Medulla oblongata (tissue), 1 donor: ENCODE measurements at regions not wholly inside any gene's neighbourhood (a gene's known extent, or its start where the extent isn't known, plus 50 kb on each side); places are given as distances from the start of the nearest gene placed in this dataset.
"Not testable (repeated sequence)": the region's sequence is repeated elsewhere in the genome, so short reads cannot be mapped to it uniquely, and the experiment has no call there.

Source experiments
- DNase-seq: peaks from one replicate; pipeline ENCODE4 v3.0.0-alpha.2; 2015; ENCODE audit errors: extremely low spot score

- DNase-seq, result no peak
These were observed 525.8 kb downstream of the NLGN4X start for GRCh38 chrX:5702890-5703289.

DNA sequence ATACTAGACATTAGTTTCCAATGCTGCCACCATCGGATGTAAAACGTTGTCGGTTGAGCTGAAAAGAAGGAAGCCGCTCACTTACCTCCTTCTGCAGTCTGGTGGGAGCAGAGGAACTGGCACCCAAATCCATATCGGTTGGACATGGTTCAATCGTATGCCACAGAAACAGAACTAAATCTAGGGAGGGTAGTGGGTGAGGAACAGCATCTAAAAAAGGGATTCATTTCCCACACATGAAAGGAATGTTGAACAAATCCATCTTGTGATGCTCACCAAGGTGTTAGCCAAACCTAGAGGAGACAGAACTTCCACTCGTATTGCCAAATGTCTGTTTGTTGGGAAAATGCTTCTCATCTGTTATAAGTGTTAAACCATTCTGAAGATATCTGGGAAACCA lies 532.7 kb downstream of the NLGN4X start:
- DNase-seq, result no peak

DNA sequence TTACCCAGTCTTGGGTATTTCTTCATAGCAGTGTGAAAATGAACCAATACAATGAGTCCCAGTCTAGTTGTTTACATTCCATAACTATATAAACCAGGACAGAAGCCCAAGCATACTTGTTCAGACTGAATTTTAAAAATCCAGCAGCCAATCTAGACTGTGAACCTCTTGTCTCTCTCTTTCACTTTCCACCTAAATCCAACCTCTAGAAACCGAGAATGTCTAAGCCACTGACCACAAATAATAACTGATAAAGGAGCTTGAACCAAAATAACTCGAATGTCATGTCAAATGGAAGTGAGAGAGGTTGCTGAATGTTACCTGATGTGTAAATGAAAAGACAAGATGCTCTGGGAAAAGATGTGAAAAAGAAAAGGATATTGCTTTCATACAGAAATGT lies 544.7 kb downstream of the NLGN4X start:
- DNase-seq, result no peak

GRCh38 chrX:5681159-5681558 lies 547.5 kb downstream of the NLGN4X start:
- peak; percentile 2 for DNase-seq

GRCh38 chrX:5674036-5674435 lies 554.6 kb downstream of the NLGN4X start:
- DNase-seq, result no peak

- no peak for DNase-seq
These were observed 556.6 kb downstream of the NLGN4X start for GRCh38 chrX:5672099-5672498.

GRCh38 chrX:5666689-5667088 lies 562.0 kb downstream of the NLGN4X start:
- DNase-seq, result not testable (repeated sequence)

- DNase-seq, result no peak
These were observed 572.1 kb downstream of the NLGN4X start for GRCh38 chrX:5656544-5656943.

DNA sequence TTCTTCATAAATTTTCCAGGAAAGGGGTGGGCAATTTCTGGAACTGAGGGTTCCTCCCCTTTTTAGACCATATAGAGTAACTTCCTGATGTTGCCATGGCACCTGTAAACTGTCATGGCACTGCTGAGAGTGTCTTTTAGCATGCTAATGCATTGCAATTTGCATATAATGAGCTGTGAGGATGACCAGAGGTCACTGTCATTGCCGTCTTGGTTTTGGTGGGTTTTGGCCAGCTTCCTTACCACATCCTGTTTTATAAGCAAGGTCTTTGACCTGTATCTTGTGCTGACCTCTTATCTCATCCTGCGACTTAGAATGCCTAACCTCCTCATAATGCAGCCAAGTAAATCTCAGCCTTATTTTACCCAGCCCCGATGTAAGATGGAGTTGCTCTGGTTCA lies 577.8 kb downstream of the NLGN4X start:
- DNase-seq, result no peak

DNA sequence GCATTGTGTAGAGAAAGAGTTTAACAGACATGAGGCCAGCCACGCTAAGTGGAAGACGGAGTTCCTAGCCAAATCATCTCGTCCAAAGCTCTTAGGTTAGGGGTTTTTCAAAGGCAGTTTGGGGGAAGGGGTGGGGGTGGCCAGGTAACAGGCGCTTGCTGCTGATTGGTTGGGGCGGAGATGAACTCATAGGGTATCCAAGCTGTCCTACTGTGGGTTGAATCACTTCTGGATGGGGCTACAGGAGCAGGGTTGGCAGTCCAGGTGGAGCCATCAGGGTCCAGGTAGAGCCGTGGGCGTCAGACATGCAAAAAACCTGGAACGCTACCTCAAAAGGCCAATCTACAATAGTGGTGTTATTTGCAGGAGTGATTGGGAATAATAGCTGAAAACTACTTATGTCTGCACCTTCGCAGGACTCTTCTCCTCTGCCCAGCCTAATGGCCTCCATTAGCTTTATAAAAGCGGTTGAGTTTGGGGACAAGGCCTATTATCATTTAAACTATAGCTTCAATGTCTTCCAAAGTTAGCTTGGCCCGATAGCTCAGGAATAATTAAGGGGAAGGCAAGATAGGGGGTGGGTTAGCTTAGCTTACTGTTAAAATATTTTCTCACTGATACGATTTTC lies 579.6 kb downstream of the NLGN4X start:
- no peak for DNase-seq

DNA sequence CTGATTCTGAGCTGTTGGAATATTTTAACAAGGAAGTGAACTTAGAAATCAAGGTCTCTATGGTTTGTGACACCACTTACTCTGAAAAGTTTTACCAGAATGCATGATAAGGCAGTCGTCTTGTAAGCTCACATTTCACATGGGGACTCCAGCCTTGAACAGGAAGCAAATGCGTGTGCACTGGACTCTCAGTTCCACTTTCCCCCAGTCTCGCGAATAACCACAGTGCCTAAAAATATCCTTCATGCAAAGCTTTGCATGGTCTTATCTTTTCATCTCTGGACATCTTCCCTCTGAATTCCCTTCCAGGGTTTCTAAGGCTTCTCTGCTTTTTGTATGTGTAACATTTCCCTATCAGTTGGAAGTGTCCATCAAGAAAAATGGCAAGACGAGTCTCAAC lies 581.8 kb downstream of the NLGN4X start:
- DNase-seq, result peak; percentile 54

GRCh38 chrX:5644776-5645175 lies 583.9 kb downstream of the NLGN4X start:
- DNase-seq, result no peak

DNA sequence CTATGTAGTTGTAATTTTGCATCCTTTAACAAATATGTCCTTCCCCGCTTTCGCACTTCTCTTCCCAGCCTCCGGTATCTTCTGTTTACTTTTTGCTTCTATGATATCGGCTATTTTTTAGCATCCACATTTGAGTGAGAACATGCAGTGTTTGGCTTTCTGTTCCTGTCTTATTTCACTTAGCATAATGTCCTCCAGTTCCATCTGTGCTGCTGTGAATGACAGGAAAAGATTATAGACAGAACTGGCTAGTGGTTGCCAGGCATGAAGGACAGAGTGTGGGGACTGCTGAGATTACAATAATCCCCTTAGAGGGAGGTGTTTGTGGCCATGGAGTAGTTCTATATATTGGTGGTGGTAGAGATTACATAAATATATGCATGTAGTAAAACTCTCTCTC lies 588.6 kb downstream of the NLGN4X start:
- no peak for DNase-seq

DNA sequence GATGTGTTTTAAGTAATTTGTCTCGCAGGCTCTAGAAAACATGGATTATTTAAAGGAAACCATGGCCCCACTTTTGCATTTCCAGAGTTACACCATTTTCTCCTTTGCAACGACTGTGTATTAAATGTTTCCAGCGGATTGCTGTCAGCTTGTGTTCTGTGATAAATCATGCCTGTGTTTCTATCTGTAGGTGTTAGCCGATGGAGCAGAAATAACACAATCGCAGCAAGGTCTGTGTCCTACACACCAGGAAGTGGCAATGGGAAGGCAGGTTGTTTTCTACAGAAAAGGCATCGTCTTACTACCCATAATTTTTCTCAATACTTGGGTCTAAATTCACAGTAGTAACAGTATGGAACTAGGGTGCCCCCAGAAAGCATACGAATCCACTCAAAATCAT lies 590.1 kb downstream of the NLGN4X start:
- no peak for DNase-seq

- DNase-seq, result peak; percentile 2
These were observed 595.8 kb downstream of the NLGN4X start for GRCh38 chrX:5632887-5633286.

DNA sequence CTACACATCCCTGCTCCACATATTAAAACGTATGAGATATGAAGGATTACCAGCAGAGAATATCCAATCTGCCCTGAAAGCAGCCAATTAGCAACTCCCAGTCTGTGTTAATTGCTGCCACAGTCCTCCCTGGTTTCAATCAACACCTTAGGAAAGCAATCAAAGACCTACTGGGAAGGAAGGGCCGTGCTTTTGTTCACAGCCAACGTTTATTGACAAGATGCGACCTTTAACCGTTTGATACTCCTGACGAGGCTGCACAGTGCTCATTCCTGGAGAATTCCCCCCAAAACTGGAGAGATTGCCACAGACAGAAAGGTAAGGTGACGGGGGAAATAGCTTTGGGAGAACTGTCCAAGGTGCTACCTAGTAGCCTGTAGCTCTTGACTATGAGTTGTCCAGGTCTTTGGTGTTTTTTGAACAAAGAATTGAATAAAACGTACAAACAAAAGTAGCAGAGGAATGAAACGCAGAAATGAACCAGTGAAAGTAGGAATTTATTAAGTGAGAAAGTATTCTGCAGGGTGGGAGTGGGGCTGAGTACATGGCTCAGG lies 596.5 kb downstream of the NLGN4X start:
- no peak for DNase-seq

DNA sequence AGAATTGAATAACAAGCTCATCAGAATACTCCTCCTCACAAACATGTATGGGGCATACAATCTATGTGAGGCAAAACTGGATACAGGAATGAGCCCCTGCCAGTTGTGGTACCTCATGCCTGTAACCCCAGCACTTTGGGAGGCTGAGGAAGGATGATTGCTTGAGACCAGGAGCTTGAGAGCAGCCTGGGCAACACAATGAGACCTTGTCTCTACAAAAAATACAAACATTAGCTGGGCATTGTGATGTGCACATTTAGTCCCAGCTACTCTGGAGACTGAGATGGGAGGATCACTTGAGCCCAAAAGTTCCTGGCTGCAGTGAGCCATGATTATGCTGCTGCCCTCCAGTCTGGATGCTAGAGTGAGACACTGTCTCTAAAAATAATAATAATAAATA lies 611.0 kb downstream of the NLGN4X start:
- peak; percentile 40 for DNase-seq

DNA sequence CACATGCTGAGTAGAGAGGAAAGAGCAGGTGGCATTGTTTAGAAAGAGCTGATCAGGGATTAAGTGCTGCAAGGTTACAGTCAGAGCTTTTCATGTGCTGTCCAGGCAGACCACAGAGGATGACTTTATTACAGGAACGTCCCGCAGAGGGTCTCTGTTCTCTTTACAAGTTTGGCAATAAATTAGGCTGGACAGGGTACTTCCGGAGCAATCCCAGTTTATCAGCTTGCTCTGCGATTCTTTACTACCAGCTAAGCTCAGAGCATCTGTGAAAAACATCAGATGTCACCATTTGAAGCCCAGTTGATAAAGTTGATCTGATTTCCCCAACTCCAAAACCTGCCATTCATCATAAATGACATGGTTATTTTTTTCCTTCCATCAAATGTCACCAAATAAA lies 633.1 kb downstream of the NLGN4X start:
- no peak for DNase-seq

- DNase-seq, result no peak
These were observed 641.9 kb downstream of the NLGN4X start for GRCh38 chrX:5586726-5587125.

DNA sequence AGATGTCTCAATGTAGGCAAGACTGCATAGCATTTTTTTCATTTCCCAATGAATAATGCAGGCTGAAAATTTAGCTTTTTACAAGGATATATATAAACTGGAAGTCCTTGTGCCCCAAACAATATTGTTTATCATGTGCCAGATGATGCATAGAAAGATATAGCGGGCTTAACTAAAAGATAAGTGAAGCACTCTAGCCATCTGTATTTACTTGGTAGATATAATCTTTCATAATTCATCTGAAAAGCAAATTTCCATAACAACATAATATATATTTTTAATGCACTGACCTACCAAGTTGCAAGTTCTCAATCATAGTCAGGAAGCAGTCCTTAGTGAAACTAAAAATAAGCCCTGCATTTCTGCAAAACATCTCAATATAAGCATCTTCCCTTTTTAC lies 653.3 kb downstream of the NLGN4X start:
- DNase-seq, result no peak

GRCh38 chrX:5568934-5569333 lies 659.7 kb downstream of the NLGN4X start:
- DNase-seq, result no peak

GRCh38 chrX:5559386-5559785 lies 669.3 kb downstream of the NLGN4X start:
- no peak for DNase-seq

- peak; percentile 4 for DNase-seq
These were observed 679.2 kb downstream of the NLGN4X start for GRCh38 chrX:5549512-5549911.

DNA sequence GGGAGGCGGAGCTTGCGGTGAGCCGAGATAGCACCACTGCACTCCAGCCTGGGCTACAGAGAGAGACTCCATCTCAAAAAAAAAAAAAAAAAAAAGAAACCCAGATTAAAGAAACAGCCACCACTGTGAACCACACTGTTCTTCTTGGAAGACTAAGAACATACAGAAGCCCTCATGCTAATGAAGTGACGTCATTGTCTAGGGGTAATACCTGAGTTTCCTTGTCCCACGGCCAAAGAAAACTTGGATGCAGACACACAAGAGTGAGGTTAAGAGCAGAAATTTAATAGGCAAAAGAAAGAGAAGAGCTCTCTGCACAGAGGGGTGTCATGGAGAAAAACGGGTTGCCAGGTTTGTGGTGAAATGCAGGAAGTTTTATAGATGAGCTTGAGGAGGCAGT lies 691.6 kb downstream of the NLGN4X start:
- no peak for DNase-seq
